H1 (cell line): ENCODE measurements at regions not wholly inside any gene's neighbourhood (a gene's known extent, or its start where the extent isn't known, plus 50 kb on each side); places are given as distances from the start of the nearest gene placed in this dataset.

Source experiments
- CTCF ChIA-PET: fragments of 300-600 bp; sonication (Branson Sonifier 250); formaldehyde crosslinking; loops from one replicate; lab custom pipeline; 2021; ENCODE audit not compliant: partially characterized antibody; lab: Charles Lee
- POLR2A ChIA-PET: fragments of 300-600 bp; sonication (Branson Sonifier 250); formaldehyde crosslinking; loops from one replicate; lab custom pipeline; 2021; ENCODE audit warnings: inconsistent platforms; ENCODE audit not compliant: partially characterized antibody; lab: Charles Lee
- DNase-seq, 2 experiments: peaks; one replicate each; pipeline versions ENCODE4 v3.0.0 to v3.0.0-alpha.2; 2010 to 2022; ENCODE audit warnings: low spot score in 2 of 2, low read depth in 1 of 2, mixed read lengths in 1 of 2
- FAIRE-seq: peaks from 2 replicates; lab custom pipeline; 2011; peaks lifted over from hg19 to GRCh38; lab: Jason Lieb, UNC
- H2AFZ ChIP-seq: 2 replicates; pipeline ENCODE4 v1.8.1; 2012; ENCODE audit warnings: low read length, inconsistent platforms
- H2AK5ac ChIP-seq: 2 replicates; pipeline ENCODE4 v1.6.1; 2013; ENCODE audit warnings: low read depth, low read length
- H2BK120ac ChIP-seq: replicated peaks from 2 replicates; pipeline ENCODE3; 2013; ENCODE audit warnings: low read depth, low read length, inconsistent platforms
- H2BK12ac ChIP-seq: 2 replicates; pipeline ENCODE4 v1.6.1; 2013; ENCODE audit warnings: low read depth, low read length
- H2BK15ac ChIP-seq: 2 replicates; pipeline ENCODE4 v1.6.1; 2013; ENCODE audit warnings: low read length
- H2BK20ac ChIP-seq: 2 replicates; pipeline ENCODE4 v1.6.1; 2013; ENCODE audit warnings: low read length
- H2BK5ac ChIP-seq: 2 replicates; pipeline ENCODE4 v1.6.1; 2013; ENCODE audit warnings: low read depth, low read length
- H3K14ac ChIP-seq: 2 replicates; pipeline ENCODE4 v1.6.1; 2013; ENCODE audit warnings: inconsistent platforms; ENCODE audit not compliant: insufficient read length
- H3K18ac ChIP-seq: 2 replicates; pipeline ENCODE4 v1.6.1; 2013; ENCODE audit warnings: low read length; ENCODE audit errors: extremely low read depth
- H3K23ac ChIP-seq: 2 replicates; pipeline ENCODE4 v1.6.1; 2013; ENCODE audit warnings: inconsistent platforms; ENCODE audit not compliant: insufficient read length
- H3K23me2 ChIP-seq: 2 replicates; pipeline ENCODE4 v1.6.1; 2013; ENCODE audit warnings: low read depth, low read length
- H3K27ac ChIP-seq: 2 replicates; pipeline ENCODE4 v1.6.1; 2011; ENCODE audit warnings: low read depth, low read length, inconsistent platforms
- H3K27me3 ChIP-seq, 4 experiments: replicated peaks in 1 of 4; 1 replicate in 1 of 4; 2 replicates in 3 of 4; pipeline versions ENCODE4 v1.6.1 to v1.8.1; 2011 to 2013; ENCODE audit warnings: low read length in 3 of 4, mild to moderate bottlenecking in 3 of 4, inconsistent platforms in 2 of 4, mixed read lengths in 2 of 4, moderate library complexity in 1 of 4; ENCODE audit not compliant: control insufficient read depth in 3 of 4, insufficient read depth in 3 of 4; ENCODE audit errors: extremely low read depth in 1 of 4
- H3K36me3 ChIP-seq, 4 experiments: 2 replicates each; pipeline versions ENCODE4 v1.6.1 to v1.8.1; 2011 to 2013; ENCODE audit warnings: mild to moderate bottlenecking in 4 of 4, low read length in 3 of 4, moderate library complexity in 2 of 4, control low read depth in 1 of 4, inconsistent platforms in 1 of 4; ENCODE audit not compliant: insufficient read depth in 4 of 4, control insufficient read depth in 2 of 4
- H3K4ac ChIP-seq: replicated peaks from 2 replicates; pipeline ENCODE3; 2013; ENCODE audit warnings: low read length, low read depth, mixed read lengths, inconsistent platforms; ENCODE audit not compliant: insufficient read length
- H3K4me1 ChIP-seq, 4 experiments: replicated peaks in 1 of 4; 1 replicate in 1 of 4; 2 replicates in 3 of 4; pipeline versions ENCODE4 v1.6.1 to v1.8.1; 2011 to 2013; ENCODE audit warnings: low read length in 3 of 4, inconsistent platforms in 2 of 4, mixed read lengths in 1 of 4; ENCODE audit not compliant: insufficient read depth in 4 of 4, control insufficient read depth in 3 of 4
- H3K4me2 ChIP-seq, 2 experiments: 2 replicates each; pipeline versions ENCODE4 v1.6.1 to v1.8.1; 2011 to 2013; ENCODE audit warnings: low read depth in 2 of 2, low read length in 2 of 2, control low read depth in 1 of 2, inconsistent platforms in 1 of 2, mild to moderate bottlenecking in 1 of 2; ENCODE audit not compliant: insufficient read depth in 1 of 2
- H3K4me3 ChIP-seq, 4 experiments: fragments of 200-600, 300-600 bp in 1 of 4; sonication (generic), shearing (Covaris generic), sonication (Bioruptor Twin) in 1 of 4; 2 replicates each; pipeline versions ENCODE4 v1.5.1 to v1.8.1; 2011 to 2016; ENCODE audit warnings: low read length in 4 of 4, low read depth in 3 of 4, control low read depth in 2 of 4, inconsistent platforms in 2 of 4, mild to moderate bottlenecking in 2 of 4, mixed read lengths in 1 of 4, moderate library complexity in 1 of 4; ENCODE audit not compliant: insufficient read depth in 2 of 4; ENCODE audit errors: extremely low read depth in 1 of 4
- H3K56ac ChIP-seq: replicated peaks from 2 replicates; pipeline ENCODE3; 2013; ENCODE audit warnings: low read depth, mild to moderate bottlenecking, mixed read lengths, low read length, inconsistent platforms; ENCODE audit not compliant: insufficient read length
- H3K79me1 ChIP-seq: 2 replicates; pipeline ENCODE4 v1.6.1; 2013; ENCODE audit warnings: low read depth, low read length, control low read depth
- H3K79me2 ChIP-seq, 2 experiments: 2 replicates each; pipeline versions ENCODE4 v1.6.1 to v1.8.1; 2012 to 2013; ENCODE audit warnings: low read length in 2 of 2, mild to moderate bottlenecking in 2 of 2, inconsistent platforms in 1 of 2; ENCODE audit not compliant: insufficient read depth in 2 of 2, control insufficient read depth in 1 of 2
- H3K9ac ChIP-seq, 4 experiments: replicated peaks in 1 of 4; 1 replicate in 1 of 4; 2 replicates in 3 of 4; pipeline versions ENCODE4 v1.6.1 to v1.8.1; 2011 to 2013; ENCODE audit warnings: low read depth in 3 of 4, low read length in 3 of 4, control low read depth in 2 of 4, mild to moderate bottlenecking in 2 of 4, moderate library complexity in 2 of 4, inconsistent platforms in 1 of 4; ENCODE audit errors: extremely low read depth in 1 of 4
- H3K9me3 ChIP-seq, 2 experiments: 2 replicates each; pipeline versions ENCODE4 v1.6.1 to v1.8.1; 2012 to 2013; ENCODE audit warnings: mild to moderate bottlenecking in 2 of 2, moderate library complexity in 2 of 2, control low read depth in 1 of 2, inconsistent platforms in 1 of 2, low read depth in 1 of 2, low read length in 1 of 2, mixed read lengths in 1 of 2; ENCODE audit not compliant: insufficient read depth in 2 of 2
- H4K20me1 ChIP-seq, 2 experiments: replicated peaks in 1 of 2; 2 replicates each; pipeline versions ENCODE3 to v1.8.1; 2011 to 2013; ENCODE audit warnings: inconsistent platforms in 2 of 2, low read length in 2 of 2, mild to moderate bottlenecking in 1 of 2; ENCODE audit not compliant: insufficient read depth in 2 of 2, control insufficient read depth in 1 of 2
- H4K5ac ChIP-seq: 2 replicates; pipeline ENCODE4 v1.6.1; 2013; ENCODE audit warnings: low read length, low read depth, mixed read lengths, inconsistent platforms; ENCODE audit not compliant: insufficient read length
- H4K8ac ChIP-seq: 2 replicates; pipeline ENCODE4 v1.8.0; 2013; ENCODE audit warnings: mild to moderate bottlenecking, moderate library complexity, low read length, inconsistent platforms; ENCODE audit not compliant: insufficient read depth; ENCODE audit errors: extremely low read depth
- H4K91ac ChIP-seq: replicated peaks from 2 replicates; pipeline ENCODE3; 2013; ENCODE audit warnings: low read length, mixed read lengths, inconsistent platforms; ENCODE audit not compliant: insufficient read length
- ATF2 ChIP-seq: IDR thresholded peaks from 2 replicates; pipeline ENCODE4 v1.6.1; 2012; ENCODE audit warnings: low read length, inconsistent platforms
- CHD1 ChIP-seq: IDR thresholded peaks from 2 replicates; pipeline ENCODE4 v1.6.1; 2012; ENCODE audit warnings: low read depth, low read length, improper control_type of control experiment
- E2F6 ChIP-seq: IDR thresholded peaks from 2 replicates; pipeline ENCODE4 v1.6.1; 2012; ENCODE audit warnings: inconsistent platforms
- FOSL1 ChIP-seq: IDR thresholded peaks from 2 replicates; pipeline ENCODE4 v1.6.1; 2011; ENCODE audit warnings: mild to moderate bottlenecking, low read depth, low read length, moderate library complexity; ENCODE audit not compliant: insufficient read depth
- HDAC6 ChIP-seq: IDR thresholded peaks from one replicate; pipeline ENCODE4 v1.7.1; 2012; ENCODE audit warnings: low read depth, mild to moderate bottlenecking, inconsistent platforms, low read length, moderate library complexity
- NANOG ChIP-seq: IDR thresholded peaks from 2 replicates; pipeline ENCODE4 v1.6.1; 2011; ENCODE audit warnings: low read length, low read depth, mild to moderate bottlenecking, inconsistent platforms; ENCODE audit not compliant: insufficient read depth, poor library complexity, severe bottlenecking
- NRF1 ChIP-seq: IDR thresholded peaks from 2 replicates; pipeline ENCODE4 v1.6.1; 2011; ENCODE audit warnings: mild to moderate bottlenecking, low read depth, low read length, improper control_type of control experiment
- PHF8 ChIP-seq: fragments of 200-600 bp; sonication (generic); conservative IDR thresholded peaks from 2 replicates; pipeline ENCODE4 v1.7.1; 2012; ENCODE audit warnings: low read depth, mild to moderate bottlenecking, inconsistent platforms, low read length, moderate library complexity
- RXRA ChIP-seq: IDR thresholded peaks from 2 replicates; pipeline ENCODE4 v1.6.1; 2011; ENCODE audit warnings: low read depth, mild to moderate bottlenecking, low read length, moderate library complexity; ENCODE audit not compliant: insufficient read depth
- SIN3A ChIP-seq, 2 experiments: IDR thresholded peaks in 1 of 2; conservative IDR thresholded peaks in 1 of 2; 2 replicates each; pipeline ENCODE4 v1.6.1; 2011 to 2012; ENCODE audit warnings: low read length in 2 of 2, improper control_type of control experiment in 1 of 2, low read depth in 1 of 2, mild to moderate bottlenecking in 1 of 2
- TAF1 ChIP-seq: IDR thresholded peaks from 2 replicates; pipeline ENCODE4 v1.6.1; 2011; ENCODE audit warnings: mild to moderate bottlenecking, low read depth, low read length
- WGBS, 2 experiments: shearing (Covaris generic) in 1 of 2; methylation state at CpG; one replicate each; pipeline versions ENCODE4 v1.1.6 to v1.1.7; 2013 to 2015; ENCODE audit warnings: low lambda C conversion rate in 2 of 2, mixed read lengths in 2 of 2, inconsistent platforms in 1 of 2, low coverage in 1 of 2, missing lambda C conversion rate in 1 of 2; ENCODE audit not compliant: insufficient replicate concordance in 2 of 2, insufficient coverage in 1 of 2, insufficient read length in 1 of 2; ENCODE audit errors: extremely low coverage in 1 of 2, missing lambda C conversion rate in 1 of 2; 5-methylcytosine and 5-hydroxymethylcytosine counted together

- H3K56ac ChIP-seq: no peak overlapping the region
- H2BK5ac ChIP-seq: no peak overlapping the region
- H4K91ac ChIP-seq: no peak overlapping the region
- no peak overlapping the region for H2BK120ac ChIP-seq
- H4K20me1 ChIP-seq: no peaks in the 10 kb centered on the region
- H4K5ac ChIP-seq: no peak overlapping the region
- 94% methylated on average over 2 of the region's 2 CpGs; no CpG with 5 or more reads in 1 of the 2 experiments for WGBS, 2 experiments
- H2BK20ac ChIP-seq: no peak overlapping the region
- H3K36me3 ChIP-seq: no peaks in the 10 kb centered on the region
- H3K4ac ChIP-seq: no peak overlapping the region
- no peak overlapping the region for H2BK12ac ChIP-seq
- H2AK5ac ChIP-seq: no peak overlapping the region
- no peak overlapping the region for H3K4me2 ChIP-seq
- no peaks in the 10 kb centered on the region for H3K79me1 ChIP-seq
- no peak overlapping the region for H3K4me3 ChIP-seq
- H2BK15ac ChIP-seq: no peak overlapping the region
- no peak for DNase-seq
- H3K18ac ChIP-seq: no peak overlapping the region
- no peak overlapping the region for H3K9ac ChIP-seq
- H2AFZ ChIP-seq: no peak overlapping the region
- FAIRE-seq: no peak
- no peaks in the 10 kb centered on the region for H3K79me2 ChIP-seq
- POLR2A ChIA-PET: no interaction called here
- no peak overlapping the region for H3K14ac ChIP-seq
- H3K4me1 ChIP-seq: no peaks in the 10 kb centered on the region
- CTCF ChIA-PET: no interaction called here
- no peaks in the 10 kb centered on the region for H3K27me3 ChIP-seq
- no peak overlapping the region for H4K8ac ChIP-seq
- no peak overlapping the region for H3K27ac ChIP-seq
- H3K9me3 ChIP-seq: no peaks in the 10 kb centered on the region
- no peak overlapping the region for H3K23ac ChIP-seq
- no peaks in the 10 kb centered on the region for H3K23me2 ChIP-seq
- no peak for TF ChIP-seq E2F6
- no peak for TF ChIP-seq TAF1
- TF ChIP-seq PHF8: no peak
- no peak for TF ChIP-seq RXRA
- TF ChIP-seq SIN3A (conservative IDR thresholded peaks at IDR 0.05 in 1 of 2, IDR thresholded peaks at IDR 0.05 in 1 of 2; ENCODE audit: low read depth in 1 of 2, low read length in 2 of 2): no peak
- TF ChIP-seq ATF2: no peak
- no peak for TF ChIP-seq HDAC6
- TF ChIP-seq NRF1: no peak
- TF ChIP-seq CHD1: no peak
- TF ChIP-seq NANOG: no peak
- no peak for TF ChIP-seq FOSL1
Observed at GRCh38 chr1:190812996-190813395, 335.3 kb upstream of the BRINP3 start.
